GM12874 (cell line): ENCODE measurements at regions not wholly inside any gene's neighbourhood (a gene's known extent, or its start where the extent isn't known, plus 50 kb on each side); places are given as distances from the start of the nearest gene placed in this dataset.

Source experiments
- TF ChIP-seq, protein P1 (sequence below): IDR thresholded peaks from 2 replicates; pipeline ENCODE4 v1.5.1; 2011; ENCODE audit warnings: low read depth, mild to moderate bottlenecking, control low read depth, low read length, moderate library complexity; ENCODE audit not compliant: insufficient read depth

DNA sequence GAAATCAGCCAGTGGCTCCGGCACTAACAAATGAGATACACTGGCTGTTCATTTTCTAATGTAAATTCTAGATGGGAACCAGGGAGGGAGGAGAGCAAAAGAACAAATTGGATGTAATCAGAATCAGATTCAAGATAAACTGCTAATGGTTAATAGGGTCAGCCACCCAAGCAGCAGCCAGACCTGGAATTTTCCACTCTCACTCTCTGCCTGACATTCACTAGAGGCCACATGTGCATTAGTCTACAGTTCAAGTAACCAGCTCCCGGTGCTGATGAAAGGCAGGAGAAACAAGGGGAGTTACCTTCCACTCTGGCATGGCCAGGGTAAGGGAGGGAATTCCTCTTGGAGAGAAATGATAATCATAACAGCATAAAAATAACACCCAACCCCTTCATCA, 597.7 kb downstream of the TOX3 start:
- TF ChIP-seq, protein P1, sequence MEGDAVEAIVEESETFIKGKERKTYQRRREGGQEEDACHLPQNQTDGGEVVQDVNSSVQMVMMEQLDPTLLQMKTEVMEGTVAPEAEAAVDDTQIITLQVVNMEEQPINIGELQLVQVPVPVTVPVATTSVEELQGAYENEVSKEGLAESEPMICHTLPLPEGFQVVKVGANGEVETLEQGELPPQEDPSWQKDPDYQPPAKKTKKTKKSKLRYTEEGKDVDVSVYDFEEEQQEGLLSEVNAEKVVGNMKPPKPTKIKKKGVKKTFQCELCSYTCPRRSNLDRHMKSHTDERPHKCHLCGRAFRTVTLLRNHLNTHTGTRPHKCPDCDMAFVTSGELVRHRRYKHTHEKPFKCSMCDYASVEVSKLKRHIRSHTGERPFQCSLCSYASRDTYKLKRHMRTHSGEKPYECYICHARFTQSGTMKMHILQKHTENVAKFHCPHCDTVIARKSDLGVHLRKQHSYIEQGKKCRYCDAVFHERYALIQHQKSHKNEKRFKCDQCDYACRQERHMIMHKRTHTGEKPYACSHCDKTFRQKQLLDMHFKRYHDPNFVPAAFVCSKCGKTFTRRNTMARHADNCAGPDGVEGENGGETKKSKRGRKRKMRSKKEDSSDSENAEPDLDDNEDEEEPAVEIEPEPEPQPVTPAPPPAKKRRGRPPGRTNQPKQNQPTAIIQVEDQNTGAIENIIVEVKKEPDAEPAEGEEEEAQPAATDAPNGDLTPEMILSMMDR: no peak

DNA sequence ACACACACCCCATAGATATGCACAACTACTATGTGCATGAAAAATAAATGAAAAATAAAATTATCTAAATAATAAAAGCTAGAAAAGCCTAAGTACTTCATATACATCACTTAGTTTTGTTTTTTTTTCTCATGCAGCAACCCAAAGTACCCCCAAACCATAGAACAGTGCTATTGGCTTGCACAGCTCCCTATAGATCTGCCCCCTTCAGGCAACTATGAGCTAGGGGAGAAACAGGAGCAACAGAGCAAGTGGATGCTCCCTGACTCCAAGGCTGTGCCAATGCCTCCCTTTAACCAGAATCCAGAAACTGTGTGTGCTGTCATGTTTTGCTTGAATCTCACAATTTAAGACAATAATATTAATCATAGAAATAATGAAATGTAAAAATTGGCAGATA, 605.5 kb downstream of the TOX3 start:
- TF ChIP-seq, protein P1: no peak

DNA sequence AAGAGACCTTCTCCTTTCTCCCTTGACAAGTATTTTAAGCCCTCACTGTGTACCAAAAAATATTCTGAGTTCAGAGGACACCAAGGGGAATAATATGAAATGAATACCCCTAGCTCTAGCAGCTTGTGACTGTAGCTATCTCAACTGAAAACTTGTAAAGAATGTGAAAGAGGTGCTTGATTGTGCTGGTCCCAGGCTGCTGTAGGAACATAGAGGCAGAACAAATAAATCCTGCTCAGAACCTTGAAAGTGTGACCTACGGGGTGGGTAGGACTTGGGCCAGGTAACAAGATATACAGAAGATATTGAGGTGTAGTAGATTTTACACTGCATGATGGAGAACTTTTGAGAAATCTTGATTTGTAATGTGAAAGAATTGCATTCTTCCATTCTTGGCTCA, 606.8 kb downstream of the TOX3 start:
- TF ChIP-seq, protein P1: no peak

DNA sequence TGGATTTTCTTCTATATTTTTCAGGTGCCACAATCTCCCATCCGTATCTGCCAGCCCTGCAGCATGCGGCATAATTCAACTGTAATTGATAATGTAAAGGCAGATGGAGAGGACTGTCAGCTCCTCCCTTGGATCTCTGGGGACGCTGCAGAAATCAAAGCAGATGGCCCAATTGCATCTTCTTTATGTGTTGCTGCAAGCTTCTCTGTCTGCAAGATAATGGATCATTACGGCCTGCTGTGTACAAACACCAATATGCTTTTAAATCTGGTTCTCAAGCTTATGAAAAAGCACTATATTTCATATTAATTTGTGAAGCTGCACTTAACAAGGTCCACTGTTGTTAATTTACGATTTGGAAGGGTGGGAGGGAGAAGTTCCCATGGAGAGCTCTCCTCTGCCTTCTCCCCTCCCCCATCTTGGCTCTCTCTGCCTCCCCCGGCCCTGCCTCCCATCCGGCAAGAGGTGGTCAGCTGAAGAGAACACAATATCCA, 607.5 kb downstream of the TOX3 start:
- TF ChIP-seq, protein P1: no peak

DNA sequence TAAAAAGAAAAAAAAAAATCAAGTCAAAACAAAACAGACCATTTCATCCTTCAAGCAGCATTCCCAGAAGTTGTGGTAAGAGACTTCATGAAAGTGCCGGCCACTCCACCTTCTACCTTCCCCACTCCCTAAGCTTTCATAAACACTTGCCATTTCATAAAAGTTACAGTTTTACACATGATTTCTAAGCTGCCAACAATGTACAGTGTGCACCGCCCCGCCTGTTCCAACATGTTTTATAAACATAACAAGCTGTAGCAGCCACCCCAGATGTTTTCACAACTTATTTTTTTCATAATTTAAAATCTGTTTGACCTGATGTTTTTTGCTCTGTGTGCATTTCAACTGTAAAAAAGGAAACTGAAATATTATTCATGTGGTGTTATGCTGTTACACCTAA, 608.1 kb downstream of the TOX3 start:
- TF ChIP-seq, protein P1: no peak

DNA sequence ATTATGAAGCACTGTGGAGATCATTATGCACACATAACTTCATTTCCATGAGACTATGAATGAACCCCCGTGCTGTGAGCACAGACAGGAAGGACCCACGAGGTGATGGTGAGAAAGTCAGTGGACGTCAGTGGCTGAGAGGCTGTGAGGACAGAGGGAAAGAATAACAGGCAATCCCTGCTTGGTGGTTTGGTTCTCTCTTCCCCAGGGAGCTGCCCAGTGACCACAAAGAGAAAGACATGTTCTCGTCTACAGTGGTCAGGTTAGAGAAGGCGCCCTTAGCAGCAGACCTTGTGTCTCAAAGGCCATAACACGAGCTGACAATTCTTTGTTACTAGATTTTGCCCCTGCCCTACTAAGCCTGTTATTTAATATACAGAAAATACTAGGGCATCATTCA, 609.2 kb downstream of the TOX3 start:
- TF ChIP-seq, protein P1: no peak

DNA sequence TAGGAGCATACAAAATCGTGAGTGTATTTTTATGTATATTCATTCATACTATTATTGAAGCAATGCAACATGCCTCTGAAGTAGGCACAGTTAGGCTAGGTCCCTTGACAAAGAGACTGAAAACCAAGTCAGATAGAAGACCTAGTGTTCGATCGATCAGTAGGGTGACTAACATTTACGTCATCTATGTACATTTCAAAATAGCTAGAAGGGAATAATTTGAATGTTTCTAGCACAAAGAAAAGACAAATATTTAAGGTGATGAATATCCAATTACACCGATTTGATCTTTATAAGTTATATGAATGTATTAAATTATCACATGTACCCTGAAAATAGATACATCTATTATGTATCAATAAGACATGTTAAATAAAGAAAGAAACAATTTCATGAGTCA, 610.1 kb downstream of the TOX3 start:
- TF ChIP-seq, protein P1: no peak

DNA sequence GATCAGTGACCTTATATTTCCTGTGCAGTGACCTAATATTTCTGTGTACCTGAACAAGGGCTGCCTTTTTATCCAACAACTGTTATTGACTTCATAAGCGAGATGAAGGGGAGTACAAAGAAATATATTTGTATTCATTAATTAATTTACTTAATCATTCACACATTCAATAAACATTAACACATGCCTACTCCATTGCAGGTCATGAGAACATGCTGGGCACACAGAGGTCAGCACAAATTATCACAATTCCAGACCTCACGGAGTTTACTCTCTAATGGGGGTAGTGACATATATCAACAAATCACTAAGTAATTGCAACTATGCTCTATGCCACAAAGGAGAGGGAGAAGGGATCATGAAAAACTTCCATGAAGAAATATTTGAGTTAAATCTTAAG, 614.6 kb downstream of the TOX3 start:
- TF ChIP-seq, protein P1: no peak
